ENCODE measurements at regions not wholly inside any gene's neighbourhood (a gene's known extent, or its start where the extent isn't known, plus 50 kb on each side); places are given as distances from the start of the nearest gene placed in this dataset.

DNA sequence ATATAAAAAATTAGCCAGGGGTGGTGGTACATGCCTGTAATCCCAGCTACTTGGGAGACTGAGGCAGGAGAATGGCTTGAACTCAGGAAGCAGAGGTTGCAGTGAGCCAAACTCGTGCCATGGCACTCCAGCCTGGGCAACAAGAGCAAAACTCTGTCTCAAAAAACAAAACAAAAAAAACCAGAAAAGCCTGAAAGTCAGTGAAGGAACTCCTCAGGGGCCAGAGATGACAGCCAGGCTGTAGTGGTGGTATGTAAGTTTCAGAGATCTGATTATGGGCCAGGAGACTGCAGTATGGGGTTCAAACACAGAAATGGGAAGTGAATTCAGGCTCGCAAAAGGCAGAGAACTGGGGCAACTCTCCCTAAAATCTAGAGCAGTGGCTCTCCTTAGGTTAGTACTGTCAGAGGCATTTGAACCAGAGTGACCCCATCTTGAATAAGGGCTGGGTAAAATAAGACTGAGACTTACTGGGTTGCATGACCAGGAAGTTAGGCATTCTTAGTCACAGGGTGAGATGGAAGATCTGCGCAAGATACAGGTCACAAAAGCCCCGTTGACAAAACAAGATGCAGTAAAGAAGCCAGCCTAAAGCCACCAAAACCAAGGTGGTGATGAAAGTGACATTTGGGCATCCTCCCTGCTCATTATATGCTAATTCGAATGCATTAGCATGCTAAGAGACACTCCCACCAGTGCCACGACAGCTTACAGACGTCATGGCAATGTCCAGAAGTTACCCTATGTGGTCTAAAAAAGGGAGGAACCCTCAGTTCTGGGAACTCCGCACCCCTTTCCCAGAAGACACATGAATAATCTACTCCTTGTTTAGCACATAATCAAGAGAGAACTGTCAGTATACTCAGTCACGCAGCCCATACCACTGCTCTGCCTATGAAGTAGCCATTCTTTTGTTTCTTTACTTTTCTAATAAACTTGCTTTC lies 120.2 kb upstream of the XYLT1 start:
- Mint-ChIP-seq H3K4me3 (no peak overlapping the region), H3K27ac (no peak overlapping the region), H3K9me3 (peaks cover under 1 to 17% (median 8%) of the 10 kb centered on the region in 7 donors), H3K36me3 (peaks cover 0 to 19% of the 10 kb centered on the region in 2 donors), H3K4me1 (peaks cover 0 to 3% (median 0%) of the 10 kb centered on the region in 3 donors), H3K27me3 (peaks cover 26 to 36% (median 34%) of the 10 kb centered on the region in 3 donors)
- DNase-seq, result no peak
- ATAC-seq (ENCODE audit: low read depth in 2 of 2), result no peak

DNA sequence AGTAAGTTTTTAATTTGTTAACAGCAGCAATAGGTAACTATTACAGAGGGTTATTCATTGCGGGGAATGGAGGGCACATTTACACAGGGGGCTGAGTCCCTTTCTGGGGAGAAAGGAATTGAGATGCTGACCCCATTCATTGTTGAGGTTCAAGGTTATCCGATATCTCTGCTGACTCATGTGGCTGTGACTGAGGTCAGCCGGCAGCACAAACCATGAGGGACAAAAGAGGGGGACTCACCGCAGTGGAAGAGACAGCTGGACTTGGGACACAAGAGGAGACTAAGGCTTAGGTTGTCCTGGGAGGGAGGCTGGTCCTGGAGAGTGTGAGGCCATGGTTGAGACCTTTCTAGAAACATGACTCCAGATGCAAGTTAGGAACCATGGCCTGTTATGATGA lies 119.1 kb upstream of the XYLT1 start:
- peaks cover 22 to 36% (median 34%) of the 10 kb centered on the region in 3 donors for H3K27me3 Mint-ChIP-seq
- DNase-seq (no peak), ATAC-seq (ENCODE audit: low read depth in 2 of 2) (no peak)
- no peak overlapping the region for H3K4me3 Mint-ChIP-seq
- H3K4me1 Mint-ChIP-seq, result peaks cover 0 to 3% (median 0%) of the 10 kb centered on the region in 3 donors
- H3K9me3 Mint-ChIP-seq, result peaks cover 7 to 28% (median 17%) of the 10 kb centered on the region in 7 donors
- peaks cover 0 to 29% of the 10 kb centered on the region in 2 donors for H3K36me3 Mint-ChIP-seq
- no peak overlapping the region for H3K27ac Mint-ChIP-seq

DNA sequence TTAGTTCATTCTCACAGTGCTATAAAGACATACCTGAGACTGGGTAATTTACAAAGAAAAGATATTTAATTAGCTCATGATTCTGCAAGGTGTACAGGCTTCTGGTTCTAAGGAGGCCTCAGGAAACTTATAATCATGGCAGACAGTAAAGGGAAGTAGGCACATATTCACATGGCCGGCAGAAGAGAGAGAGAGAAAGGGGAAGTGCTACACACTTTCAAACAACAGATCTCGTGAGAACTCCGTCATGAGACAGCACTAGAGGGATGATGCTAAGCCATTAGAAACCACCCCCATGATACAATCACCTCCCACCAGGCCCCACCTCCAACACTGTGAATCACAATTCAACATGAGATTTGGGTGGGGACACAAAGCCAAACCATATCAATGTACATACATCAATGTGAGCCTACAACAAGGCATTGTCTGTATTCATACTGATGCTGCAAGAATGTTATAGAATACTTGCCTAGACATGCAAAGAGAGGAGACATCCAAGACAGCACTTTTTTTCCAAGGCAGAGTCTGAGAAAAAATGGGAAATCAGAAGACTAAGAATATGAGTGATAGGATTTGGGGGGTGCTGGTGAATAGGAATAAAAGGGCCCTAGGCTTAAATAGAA lies 114.8 kb upstream of the XYLT1 start:
- ATAC-seq (ENCODE audit: low read depth in 2 of 2) (peak; percentile 52 to 60), DNase-seq (no peak)
- H3K27me3 Mint-ChIP-seq, result peaks cover 20 to 33% (median 29%) of the 10 kb centered on the region in 3 donors
- H3K4me1 Mint-ChIP-seq, result no peaks in the 10 kb centered on the region
- peak overlapping the region in 1 of 8 donors; percentile 35 for H3K4me3 Mint-ChIP-seq
- H3K9me3 Mint-ChIP-seq, result peaks cover 17 to 57% (median 32%) of the 10 kb centered on the region in 7 donors
- H3K36me3 Mint-ChIP-seq, result peaks cover 6 to 38% of the 10 kb centered on the region in 2 donors
- peak overlapping the region in 1 of 6 donors; percentile 21 for H3K27ac Mint-ChIP-seq

DNA sequence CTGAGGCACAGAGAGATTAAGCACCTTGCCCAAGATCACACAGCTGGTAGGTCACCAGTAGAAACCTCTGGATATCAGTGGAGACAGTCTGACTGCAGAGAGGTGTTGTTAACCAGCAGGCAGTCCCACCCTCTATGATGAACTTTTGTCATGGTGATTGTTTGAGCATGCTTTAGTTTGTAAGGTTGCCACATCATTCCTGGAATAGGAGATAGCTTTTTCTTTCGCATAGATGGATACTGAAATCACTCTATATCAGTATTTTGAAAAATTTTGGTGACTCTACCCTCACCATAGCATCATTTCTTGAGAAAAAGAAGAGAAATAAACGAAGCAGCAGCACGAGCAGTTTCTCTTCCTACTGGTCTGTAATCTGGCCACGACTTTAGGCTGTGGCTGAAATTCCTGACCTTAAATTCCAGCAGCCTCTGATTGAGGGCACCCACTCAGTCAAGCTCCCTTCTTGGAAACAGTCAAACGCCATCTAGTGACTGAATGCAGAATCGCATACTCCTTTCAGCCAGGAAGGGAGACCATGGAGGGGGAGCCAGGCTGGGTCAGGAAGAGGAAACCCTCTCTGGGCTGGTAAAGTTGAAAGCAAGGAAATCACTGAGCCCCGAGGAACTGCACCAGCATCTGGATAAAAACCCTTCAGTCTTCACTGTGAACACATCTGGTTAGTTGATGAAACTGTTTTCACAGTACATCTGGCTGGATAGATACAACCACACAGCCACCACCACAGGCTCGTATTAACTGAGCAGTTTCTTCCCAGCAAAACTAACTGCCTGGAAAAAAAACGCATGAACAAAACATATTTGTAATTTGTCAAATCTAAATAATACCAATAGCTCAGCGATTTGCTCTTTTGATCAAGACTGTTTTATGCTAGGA lies 108.5 kb upstream of the XYLT1 start:
- Mint-ChIP-seq H3K4me3 (no peak overlapping the region), H3K9me3 (peaks cover 8 to 22% (median 9%) of the 10 kb centered on the region in 7 donors), H3K27me3 (peaks cover 5 to 12% (median 7%) of the 10 kb centered on the region in 3 donors), H3K36me3 (peaks cover 5% of the 10 kb centered on the region in 2 donors), H3K27ac (peak overlapping the region in 2 of 6 donors; percentile 9 to 34), H3K4me1 (peaks cover 4 to 10% (median 7%) of the 10 kb centered on the region in 3 donors)
- ATAC-seq (ENCODE audit: low read depth in 2 of 2), result peak; percentile 63 to 66
- peak; percentile 58 for DNase-seq

DNA sequence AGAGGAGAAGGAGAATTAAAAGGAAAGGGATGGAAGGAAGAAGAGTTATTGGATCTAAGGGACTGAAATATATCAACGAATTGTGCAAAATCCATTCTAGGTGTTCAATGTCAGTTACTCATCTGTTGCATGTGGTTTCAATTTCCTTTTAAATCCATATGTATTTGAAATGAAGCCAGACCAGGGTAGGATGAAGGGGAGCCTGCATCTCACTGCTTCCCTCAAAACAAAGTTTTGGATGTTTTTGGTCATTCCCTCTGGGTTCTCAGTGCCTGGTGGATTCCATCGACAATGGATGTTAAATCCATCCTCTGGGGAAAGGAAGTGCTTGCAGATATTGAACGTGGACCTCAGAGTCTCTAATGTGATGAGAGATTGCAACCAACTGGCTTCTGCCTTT lies 103.5 kb upstream of the XYLT1 start:
- Mint-ChIP-seq H3K4me1 (peaks cover 2 to 7% (median 4%) of the 10 kb centered on the region in 3 donors), H3K27ac (no peak overlapping the region), H3K9me3 (no peaks in the 10 kb centered on the region), H3K4me3 (no peak overlapping the region), H3K27me3 (peaks cover 10 to 15% (median 14%) of the 10 kb centered on the region in 3 donors), H3K36me3 (no peaks in the 10 kb centered on the region)
- no peak for DNase-seq
- no peak for ATAC-seq (ENCODE audit: low read depth in 2 of 2)

DNA sequence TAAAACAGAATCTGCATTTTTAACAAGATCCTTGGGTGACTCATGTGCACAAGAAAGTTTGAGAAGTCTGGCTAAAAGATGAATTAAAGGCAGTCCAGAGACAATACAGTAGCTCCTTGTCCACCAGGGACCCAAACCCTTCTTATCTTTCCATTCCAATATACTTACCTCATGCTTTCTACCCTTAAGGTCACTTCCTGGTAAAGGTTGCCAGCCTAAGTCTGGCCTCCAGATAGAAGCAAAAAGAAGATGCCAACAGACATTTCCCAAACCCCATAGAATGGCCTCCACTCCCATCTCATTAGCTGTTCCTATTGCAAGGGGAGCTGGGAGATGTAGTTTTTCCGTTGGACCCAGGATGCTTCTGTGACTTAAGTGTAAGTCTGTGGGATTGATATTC lies 101.4 kb upstream of the XYLT1 start:
- ATAC-seq (ENCODE audit: low read depth in 2 of 2) (no peak), DNase-seq (no peak)
- H3K27me3 Mint-ChIP-seq, result peaks cover 10 to 18% (median 15%) of the 10 kb centered on the region in 3 donors
- H3K4me1 Mint-ChIP-seq, result no peaks in the 10 kb centered on the region
- H3K9me3 Mint-ChIP-seq, result no peaks in the 10 kb centered on the region
- no peaks in the 10 kb centered on the region for H3K36me3 Mint-ChIP-seq
- H3K4me3 Mint-ChIP-seq, result no peak overlapping the region
- H3K27ac Mint-ChIP-seq, result peak overlapping the region in 1 of 6 donors; percentile 11

DNA sequence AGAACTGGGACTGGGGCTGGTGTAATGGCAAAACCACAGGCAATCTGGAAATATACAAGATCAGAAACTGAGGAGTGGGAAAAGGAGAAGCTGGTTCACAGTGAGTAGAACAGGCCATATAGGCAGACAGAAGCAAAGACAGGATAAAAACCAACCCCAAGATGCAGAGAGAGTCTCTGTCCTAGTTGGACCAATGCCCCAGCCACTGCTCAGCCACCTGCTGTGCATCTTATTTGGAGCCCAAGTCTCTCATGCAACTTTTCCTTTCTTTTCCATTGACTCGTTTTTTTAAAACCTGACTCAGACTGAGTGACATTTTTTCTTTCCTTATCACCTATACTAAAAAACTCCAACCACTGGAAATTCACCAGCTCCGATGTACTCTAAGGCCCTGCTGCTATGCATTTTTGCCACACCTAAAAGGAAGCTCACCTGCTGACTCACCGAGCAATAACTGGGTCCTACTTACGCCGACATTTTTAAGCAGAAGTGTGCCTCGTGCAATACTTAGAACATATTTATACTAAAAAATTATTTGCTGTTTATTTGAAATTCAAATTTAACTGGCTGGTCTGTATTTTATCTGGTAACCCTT lies 100.8 kb upstream of the XYLT1 start:
- Mint-ChIP-seq H3K36me3 (no peaks in the 10 kb centered on the region), H3K27ac (no peak overlapping the region)

DNA sequence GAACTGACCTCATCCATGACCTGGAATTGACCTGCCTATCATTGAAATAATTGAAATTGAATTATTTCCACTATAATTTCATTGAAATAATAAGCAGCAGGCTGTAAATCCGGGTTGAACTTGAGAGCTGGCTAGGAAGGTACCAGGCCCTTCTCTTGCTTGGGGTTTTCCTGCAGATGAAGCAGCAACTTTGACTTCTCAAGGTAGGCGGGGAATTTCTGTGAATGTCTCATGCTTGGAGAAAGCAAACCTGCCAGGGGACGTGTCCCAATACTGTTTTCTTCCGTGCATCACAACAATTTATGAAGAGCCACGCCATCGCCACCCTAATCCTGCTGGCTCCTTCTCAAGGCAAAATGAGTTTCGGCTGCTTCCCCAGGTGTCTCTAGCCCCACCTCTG lies 97.5 kb upstream of the XYLT1 start:
- Mint-ChIP-seq H3K36me3 (no peaks in the 10 kb centered on the region), H3K4me3 (no peak overlapping the region), H3K27me3 (peaks cover 15 to 29% (median 16%) of the 10 kb centered on the region in 3 donors), H3K27ac (no peak overlapping the region), H3K4me1 (no peaks in the 10 kb centered on the region), H3K9me3 (peaks cover 0 to 10% (median 2%) of the 10 kb centered on the region in 7 donors)
- DNase-seq, result no peak
- no peak for ATAC-seq (ENCODE audit: low read depth in 2 of 2)

More for the DNA sequence above, 100.8 kb upstream of the XYLT1 start:
- ATAC-seq (ENCODE audit: low read depth in 2 of 2) (no peak), DNase-seq (no peak)
- Mint-ChIP-seq H3K27me3 (peaks cover 10 to 21% (median 15%) of the 10 kb centered on the region in 3 donors), H3K4me3 (no peak overlapping the region), H3K4me1 (no peaks in the 10 kb centered on the region), H3K9me3 (no peaks in the 10 kb centered on the region)

DNA sequence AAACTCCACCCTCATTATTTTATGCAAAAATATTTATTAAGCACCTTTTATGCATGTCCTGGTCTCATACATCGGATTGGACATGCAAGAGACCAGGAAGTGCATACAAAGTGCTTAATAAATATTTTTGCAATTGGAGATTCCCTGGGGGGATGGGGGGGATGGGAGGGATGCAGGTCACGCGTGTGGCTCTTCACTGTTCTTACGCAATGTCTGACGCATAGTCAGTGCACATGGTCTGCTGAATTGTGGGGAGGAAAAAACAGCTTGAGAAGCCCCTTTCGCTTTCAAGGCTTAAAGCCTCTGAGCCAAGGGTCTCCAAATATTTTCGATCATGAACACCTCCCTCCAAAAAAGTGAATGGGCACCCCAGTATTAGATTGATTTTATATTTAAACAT lies 96.7 kb upstream of the XYLT1 start:
- Mint-ChIP-seq H3K4me1 (no peaks in the 10 kb centered on the region), H3K9me3 (peaks cover 0 to 10% (median 2%) of the 10 kb centered on the region in 7 donors), H3K4me3 (no peak overlapping the region), H3K36me3 (no peaks in the 10 kb centered on the region), H3K27ac (no peak overlapping the region), H3K27me3 (peaks cover 19 to 37% (median 24%) of the 10 kb centered on the region in 3 donors)
- DNase-seq (no peak), ATAC-seq (ENCODE audit: low read depth in 2 of 2) (no peak)

DNA sequence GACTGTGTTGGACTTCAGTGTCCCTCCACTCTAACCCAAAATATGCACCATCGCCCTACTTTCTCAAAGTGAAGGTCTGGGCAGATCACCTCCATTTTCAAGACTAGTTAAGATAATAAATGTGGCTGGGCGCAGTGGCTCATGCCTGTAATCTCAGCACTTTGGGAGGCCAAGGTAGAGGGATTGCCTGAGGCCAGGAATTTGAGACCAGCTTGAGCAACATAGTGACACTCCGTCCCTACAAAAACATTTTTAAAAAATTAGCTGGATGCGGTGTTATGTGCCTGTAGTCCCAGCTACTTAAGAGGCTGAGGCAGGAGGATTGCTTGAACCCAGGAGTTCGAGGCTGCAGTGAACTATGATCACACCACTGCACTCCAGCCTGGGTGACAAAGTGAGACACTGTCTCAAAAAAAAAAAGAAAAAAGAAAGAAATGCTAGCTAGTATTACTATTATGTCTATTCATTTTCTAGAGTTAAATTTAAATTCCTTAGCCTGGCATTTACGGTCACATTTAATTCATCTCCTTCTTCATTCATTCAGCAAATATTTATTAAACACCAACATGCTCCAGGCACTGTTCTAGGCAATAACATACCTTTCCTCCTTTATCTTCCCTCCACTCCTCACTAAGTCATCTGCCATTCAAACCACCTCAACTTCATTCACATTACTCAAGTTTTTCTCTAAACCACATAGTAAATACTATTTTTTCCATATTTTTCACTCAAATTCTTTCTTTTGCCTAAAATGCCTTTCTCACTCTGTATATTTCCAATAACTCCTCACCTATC lies 96.1 kb upstream of the XYLT1 start:
- H3K4me3 Mint-ChIP-seq, result no peak overlapping the region
- no peak for DNase-seq

DNA sequence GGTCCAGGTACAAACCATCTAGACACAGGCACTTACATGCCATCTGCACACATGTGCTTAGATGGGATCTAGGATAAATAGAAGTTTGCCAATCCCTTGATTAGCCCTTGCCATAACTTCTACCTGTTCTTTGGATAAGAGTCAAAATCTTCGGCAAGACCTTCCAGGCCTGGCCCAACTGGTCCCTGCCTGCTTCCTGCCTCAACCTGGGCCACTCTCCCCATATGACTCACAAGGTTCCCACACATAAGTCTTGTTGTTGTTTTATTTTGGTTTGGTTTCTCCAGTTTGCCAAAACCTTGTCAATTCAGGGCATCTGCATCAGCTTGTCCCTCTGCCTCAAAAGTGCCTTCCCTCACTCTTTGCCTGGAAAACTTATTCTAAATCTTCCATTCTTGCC lies 95.3 kb upstream of the XYLT1 start:
- no peaks in the 10 kb centered on the region for H3K36me3 Mint-ChIP-seq
- H3K4me1 Mint-ChIP-seq, result no peaks in the 10 kb centered on the region
- H3K4me3 Mint-ChIP-seq, result no peak overlapping the region
- ATAC-seq (ENCODE audit: low read depth in 2 of 2), result no peak
- H3K27ac Mint-ChIP-seq, result no peak overlapping the region
- H3K9me3 Mint-ChIP-seq, result peaks cover 0 to 10% (median 2%) of the 10 kb centered on the region in 7 donors
- H3K27me3 Mint-ChIP-seq, result peaks cover 12 to 39% (median 30%) of the 10 kb centered on the region in 3 donors
- no peak for DNase-seq

More for the DNA sequence above, 96.1 kb upstream of the XYLT1 start:
- peaks cover 0 to 10% (median 2%) of the 10 kb centered on the region in 7 donors for H3K9me3 Mint-ChIP-seq
- no peaks in the 10 kb centered on the region for H3K4me1 Mint-ChIP-seq
- ATAC-seq (ENCODE audit: low read depth in 2 of 2), result no peak
- H3K27ac Mint-ChIP-seq, result no peak overlapping the region
- no peaks in the 10 kb centered on the region for H3K36me3 Mint-ChIP-seq
- H3K27me3 Mint-ChIP-seq, result peaks cover 19 to 39% (median 29%) of the 10 kb centered on the region in 3 donors

DNA sequence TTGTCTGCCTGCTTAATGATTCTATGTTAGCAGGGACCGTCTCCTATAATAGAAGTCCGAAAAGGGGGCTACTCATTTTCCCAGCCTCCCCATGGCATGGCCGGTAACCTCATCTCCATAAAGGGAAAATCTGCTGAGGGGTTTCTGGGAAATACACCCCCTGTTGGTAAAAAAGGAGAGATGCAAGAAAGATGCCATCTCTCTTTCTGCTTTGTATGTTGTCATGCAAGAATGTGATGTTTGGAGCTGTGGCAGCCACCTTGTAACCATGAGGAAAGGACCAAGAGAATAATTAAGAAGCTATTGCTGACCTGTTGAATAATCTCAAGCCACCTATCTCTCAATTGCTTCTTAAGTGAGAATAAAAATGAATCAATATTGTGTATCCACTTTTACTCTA lies 94.8 kb upstream of the XYLT1 start:
- peaks cover 8 to 42% (median 28%) of the 10 kb centered on the region in 3 donors for H3K27me3 Mint-ChIP-seq
- no peaks in the 10 kb centered on the region for H3K4me1 Mint-ChIP-seq
- peaks cover 0 to 10% (median 2%) of the 10 kb centered on the region in 7 donors for H3K9me3 Mint-ChIP-seq
- DNase-seq (no peak), ATAC-seq (ENCODE audit: low read depth in 2 of 2) (no peak)
- no peak overlapping the region for H3K27ac Mint-ChIP-seq
- H3K4me3 Mint-ChIP-seq, result no peak overlapping the region
- no peaks in the 10 kb centered on the region for H3K36me3 Mint-ChIP-seq
